CD14-positive monocyte (primary cell): ENCODE measurements at regions not wholly inside any gene's neighbourhood (a gene's known extent, or its start where the extent isn't known, plus 50 kb on each side); places are given as distances from the start of the nearest gene placed in this dataset.

Experiments
- DNase-seq, 3 donors: peaks; one replicate each; pipeline ENCODE4 v3.0.0-alpha.2; 2011 to 2022
- H2AFZ ChIP-seq: 2 replicates; pipeline ENCODE4 v1.6.0; 2012; ENCODE audit warnings: mild to moderate bottlenecking, low read depth, low read length, inconsistent platforms; ENCODE audit not compliant: insufficient read depth, poor library complexity, severe bottlenecking
- H3K27ac ChIP-seq, 2 donors: 1 replicate in 1 of 2; 2 replicates in 1 of 2; pipeline ENCODE4 v1.5.1; 2012 to 2013; ENCODE audit warnings: low read length in 2 of 2, control low read depth in 1 of 2, inconsistent platforms in 1 of 2, low read depth in 1 of 2, mild to moderate bottlenecking in 1 of 2
- H3K27me3 ChIP-seq, 2 donors: one replicate each; pipeline versions ENCODE4 v1.6.0 to v1.6.1; 2011 to 2013; ENCODE audit warnings: low read length in 2 of 2; ENCODE audit not compliant: control insufficient read depth in 2 of 2, insufficient read depth in 2 of 2
- H3K36me3 ChIP-seq, 2 donors: replicated peaks in 1 of 2; 1 replicate in 1 of 2; 2 replicates in 1 of 2; pipeline versions ENCODE4 v1.5.1 to v1.6.1; 2012 to 2013; ENCODE audit warnings: low read length in 2 of 2, control low read depth in 1 of 2, inconsistent platforms in 1 of 2, mild to moderate bottlenecking in 1 of 2; ENCODE audit not compliant: insufficient read depth in 2 of 2, control insufficient read depth in 1 of 2
- H3K4me1 ChIP-seq, 2 donors: 1 replicate in 1 of 2; 2 replicates in 1 of 2; pipeline versions ENCODE4 v1.5.1 to v1.6.1; 2012 to 2013; ENCODE audit warnings: low read length in 2 of 2, control low read depth in 1 of 2, inconsistent platforms in 1 of 2, mild to moderate bottlenecking in 1 of 2, moderate library complexity in 1 of 2; ENCODE audit not compliant: insufficient read depth in 2 of 2, control insufficient read depth in 1 of 2
- H3K4me2 ChIP-seq: replicated peaks from 2 replicates; pipeline ENCODE3; 2012; ENCODE audit warnings: low read length, moderate library complexity, mild to moderate bottlenecking; ENCODE audit not compliant: poor library complexity, severe bottlenecking; ENCODE audit errors: extremely low read depth
- H3K4me3 ChIP-seq, 3 experiments: fragments of 200-600 bp in 1 of 3; sonication (generic) in 1 of 3; replicated peaks in 1 of 3; 1 replicate in 2 of 3; 2 replicates in 1 of 3; pipeline ENCODE4 v1.5.1; 2011 to 2013; ENCODE audit warnings: low read length in 3 of 3, mild to moderate bottlenecking in 3 of 3, control low read depth in 2 of 3, low read depth in 2 of 3, inconsistent platforms in 1 of 3, moderate library complexity in 1 of 3
- H3K79me2 ChIP-seq: 2 replicates; pipeline ENCODE4 v1.6.0; 2012; ENCODE audit warnings: mild to moderate bottlenecking, control low read depth, inconsistent platforms, low read length, moderate library complexity; ENCODE audit not compliant: insufficient read depth
- H3K9ac ChIP-seq: 2 replicates; pipeline ENCODE4 v1.6.0; 2017; ENCODE audit warnings: low read length, mild to moderate bottlenecking; ENCODE audit not compliant: insufficient read depth, poor library complexity, severe bottlenecking
- H3K9me3 ChIP-seq, 2 donors: replicated peaks in 1 of 2; 1 replicate in 1 of 2; 2 replicates in 1 of 2; pipeline versions ENCODE4 v1.5.1 to v1.6.1; 2012 to 2013; ENCODE audit warnings: low read length in 2 of 2, control low read depth in 1 of 2; ENCODE audit not compliant: control insufficient read depth in 1 of 2, insufficient read depth in 1 of 2
- H4K20me1 ChIP-seq: 2 replicates; pipeline ENCODE4 v1.6.0; 2012; ENCODE audit warnings: mild to moderate bottlenecking, low read length, control low read depth, moderate library complexity; ENCODE audit not compliant: insufficient read depth
- H3K27ac Mint-ChIP-seq, 7 donors: one replicate each; pipeline ENCODE4 v1.8.0; 2020; ENCODE audit warnings: mild to moderate bottlenecking in 7 of 7, mixed read lengths in 7 of 7, moderate library complexity in 6 of 7, inconsistent platforms in 2 of 7
- H3K27me3 Mint-ChIP-seq, 3 donors: one replicate each; pipeline ENCODE4 v1.8.0; 2021 to 2022; ENCODE audit warnings: low read depth in 3 of 3, mild to moderate bottlenecking in 3 of 3, mixed read lengths in 3 of 3, moderate library complexity in 3 of 3, inconsistent platforms in 1 of 3
- H3K36me3 Mint-ChIP-seq, 2 donors: one replicate each; pipeline ENCODE4 v1.8.0; 2020; ENCODE audit warnings: mixed read lengths in 2 of 2, inconsistent platforms in 1 of 2, mild to moderate bottlenecking in 1 of 2
- H3K4me1 Mint-ChIP-seq: one replicate; pipeline ENCODE4 v1.8.0; 2020; ENCODE audit warnings: mild to moderate bottlenecking, mixed read lengths
- H3K4me3 Mint-ChIP-seq, 2 donors: one replicate each; pipeline ENCODE4 v1.8.0; 2020; ENCODE audit warnings: mild to moderate bottlenecking in 2 of 2, mixed read lengths in 2 of 2, moderate library complexity in 1 of 2
- H3K9me3 Mint-ChIP-seq, 7 donors: one replicate each; pipeline ENCODE4 v1.8.0; 2020 to 2022; ENCODE audit warnings: mixed read lengths in 7 of 7, mild to moderate bottlenecking in 6 of 7, moderate library complexity in 6 of 7, inconsistent platforms in 2 of 7
- WGBS: methylation state at CpG from one replicate; pipeline ENCODE4 v1.1.5; 2013; ENCODE audit warnings: missing lambda C conversion rate; ENCODE audit not compliant: insufficient coverage; 5-methylcytosine and 5-hydroxymethylcytosine counted together
- intact Hi-C, 2 donors: fragments of 100-400 bp; cut with micrococcal nuclease; formaldehyde crosslinking; loops; one replicate each; pipeline versions ENCODE4 v1.15.0 to v1.15.1; 2023
- TF ChIP-seq, protein P1 (sequence below): fragments of 200-600 bp; IDR thresholded peaks from one replicate; pipeline ENCODE4 v1.8.0; 2022; ENCODE audit warnings: antibody characterized with exemption, mild to moderate bottlenecking

DNA sequence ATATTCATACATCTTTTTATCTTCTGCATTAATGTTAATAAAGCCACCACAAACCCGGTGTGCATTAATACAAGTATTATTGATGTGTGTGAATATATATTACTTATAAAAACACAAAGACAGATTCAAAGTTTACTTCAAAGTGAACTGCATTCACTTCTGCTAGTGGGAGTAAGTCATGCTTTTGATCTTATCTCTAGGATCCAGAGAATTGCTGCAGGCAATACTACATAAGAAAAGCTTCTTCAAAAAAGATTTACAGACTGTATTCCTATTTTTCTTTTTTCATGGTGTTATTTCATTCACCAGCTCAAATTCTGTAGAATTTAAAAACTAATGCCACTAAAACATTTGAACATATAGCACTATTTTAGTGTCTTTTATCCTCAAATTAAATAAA lies 87.5 kb upstream of the CBLB start:
- intact Hi-C loops = no loop called here
- Histone ChIP-seq H4K20me1 (no peaks in the 10 kb centered on the region), H2AFZ (no peak overlapping the region), H3K27ac (no peak overlapping the region), H3K4me1 (peaks cover 3 to 7% of the 10 kb centered on the region in 2 donors), H3K4me3 (no peak overlapping the region), H3K9me3 (no peaks in the 10 kb centered on the region), H3K4me2 (no peak overlapping the region), H3K36me3 (no peaks in the 10 kb centered on the region), H3K27me3 (no peaks in the 10 kb centered on the region), H3K9ac (no peak overlapping the region), H3K79me2 (no peaks in the 10 kb centered on the region)
- WGBS = no CpG with 5 or more reads among the region's 1 CpG
- DNase-seq = no peak
- Mint-ChIP-seq H3K27me3 (no peaks in the 10 kb centered on the region), H3K27ac (no peak overlapping the region), H3K36me3 (no peaks in the 10 kb centered on the region), H3K4me1 (peaks cover 11% of the 10 kb centered on the region), H3K9me3 (peaks cover 0 to 14% (median 3%) of the 10 kb centered on the region in 7 donors), H3K4me3 (no peak overlapping the region)
- TF ChIP-seq, protein P1, sequence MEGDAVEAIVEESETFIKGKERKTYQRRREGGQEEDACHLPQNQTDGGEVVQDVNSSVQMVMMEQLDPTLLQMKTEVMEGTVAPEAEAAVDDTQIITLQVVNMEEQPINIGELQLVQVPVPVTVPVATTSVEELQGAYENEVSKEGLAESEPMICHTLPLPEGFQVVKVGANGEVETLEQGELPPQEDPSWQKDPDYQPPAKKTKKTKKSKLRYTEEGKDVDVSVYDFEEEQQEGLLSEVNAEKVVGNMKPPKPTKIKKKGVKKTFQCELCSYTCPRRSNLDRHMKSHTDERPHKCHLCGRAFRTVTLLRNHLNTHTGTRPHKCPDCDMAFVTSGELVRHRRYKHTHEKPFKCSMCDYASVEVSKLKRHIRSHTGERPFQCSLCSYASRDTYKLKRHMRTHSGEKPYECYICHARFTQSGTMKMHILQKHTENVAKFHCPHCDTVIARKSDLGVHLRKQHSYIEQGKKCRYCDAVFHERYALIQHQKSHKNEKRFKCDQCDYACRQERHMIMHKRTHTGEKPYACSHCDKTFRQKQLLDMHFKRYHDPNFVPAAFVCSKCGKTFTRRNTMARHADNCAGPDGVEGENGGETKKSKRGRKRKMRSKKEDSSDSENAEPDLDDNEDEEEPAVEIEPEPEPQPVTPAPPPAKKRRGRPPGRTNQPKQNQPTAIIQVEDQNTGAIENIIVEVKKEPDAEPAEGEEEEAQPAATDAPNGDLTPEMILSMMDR = no peak

GRCh38 chr3:105957722-105958121 lies 88.9 kb upstream of the CBLB start:
- H2AFZ ChIP-seq = no peak overlapping the region

More at GRCh38 chr3:105957722-105958121, 88.9 kb upstream of the CBLB start:
- H3K9me3 ChIP-seq = no peaks in the 10 kb centered on the region
- no peaks in the 10 kb centered on the region for H3K27me3 ChIP-seq
- Mint-ChIP-seq H3K9me3 (peaks cover 0 to 18% (median 4%) of the 10 kb centered on the region in 7 donors), H3K27ac (no peak overlapping the region), H3K4me1 (peaks cover 11% of the 10 kb centered on the region), H3K27me3 (no peaks in the 10 kb centered on the region), H3K36me3 (no peaks in the 10 kb centered on the region), H3K4me3 (no peak overlapping the region)
- no peaks in the 10 kb centered on the region for H4K20me1 ChIP-seq
- H3K36me3 ChIP-seq = no peaks in the 10 kb centered on the region
- WGBS = 100% methylated on average over 1 of the region's 5 CpGs
- TF ChIP-seq, protein P1 = no peak
- no peaks in the 10 kb centered on the region for H3K79me2 ChIP-seq
- no peak for DNase-seq
- intact Hi-C loops = no loop called here
- peaks cover 3 to 7% of the 10 kb centered on the region in 2 donors for H3K4me1 ChIP-seq
- H3K27ac ChIP-seq = no peak overlapping the region
- no peak overlapping the region for H3K4me3 ChIP-seq
- H3K9ac ChIP-seq = no peak overlapping the region
- H3K4me2 ChIP-seq = no peak overlapping the region
